T-helper 2 cell treated with Interferon-gamma antibody and Interleukin-4, amounts not matched to agents 5 μg/mL and 100 μg/mL, for 36 hours (primary cell): ENCODE measurements at regions not wholly inside any gene's neighbourhood (a gene's known extent, or its start where the extent isn't known, plus 50 kb on each side); places are given as distances from the start of the nearest gene placed in this dataset.

Experiments used
- DNase-seq: peaks from one replicate; pipeline ENCODE4 v3.0.0; 2021; ENCODE audit warnings: low spot score
- H3K27ac Mint-ChIP-seq: one replicate; pipeline ENCODE4 v1.8.0; 2021; ENCODE audit warnings: mild to moderate bottlenecking, mixed read lengths
- H3K27me3 Mint-ChIP-seq: one replicate; pipeline ENCODE4 v1.8.0; 2021; ENCODE audit warnings: low read depth, mixed read lengths
- H3K36me3 Mint-ChIP-seq: one replicate; pipeline ENCODE4 v1.8.0; 2021; ENCODE audit warnings: low read depth, mixed read lengths
- H3K4me1 Mint-ChIP-seq: one replicate; pipeline ENCODE4 v1.8.0; 2021; ENCODE audit warnings: low read depth, mixed read lengths
- H3K4me3 Mint-ChIP-seq: one replicate; pipeline ENCODE4 v1.8.0; 2022; ENCODE audit warnings: mild to moderate bottlenecking, moderate library complexity, mixed read lengths
- H3K9me3 Mint-ChIP-seq: one replicate; pipeline ENCODE4 v1.8.0; 2021; ENCODE audit warnings: mixed read lengths

DNA sequence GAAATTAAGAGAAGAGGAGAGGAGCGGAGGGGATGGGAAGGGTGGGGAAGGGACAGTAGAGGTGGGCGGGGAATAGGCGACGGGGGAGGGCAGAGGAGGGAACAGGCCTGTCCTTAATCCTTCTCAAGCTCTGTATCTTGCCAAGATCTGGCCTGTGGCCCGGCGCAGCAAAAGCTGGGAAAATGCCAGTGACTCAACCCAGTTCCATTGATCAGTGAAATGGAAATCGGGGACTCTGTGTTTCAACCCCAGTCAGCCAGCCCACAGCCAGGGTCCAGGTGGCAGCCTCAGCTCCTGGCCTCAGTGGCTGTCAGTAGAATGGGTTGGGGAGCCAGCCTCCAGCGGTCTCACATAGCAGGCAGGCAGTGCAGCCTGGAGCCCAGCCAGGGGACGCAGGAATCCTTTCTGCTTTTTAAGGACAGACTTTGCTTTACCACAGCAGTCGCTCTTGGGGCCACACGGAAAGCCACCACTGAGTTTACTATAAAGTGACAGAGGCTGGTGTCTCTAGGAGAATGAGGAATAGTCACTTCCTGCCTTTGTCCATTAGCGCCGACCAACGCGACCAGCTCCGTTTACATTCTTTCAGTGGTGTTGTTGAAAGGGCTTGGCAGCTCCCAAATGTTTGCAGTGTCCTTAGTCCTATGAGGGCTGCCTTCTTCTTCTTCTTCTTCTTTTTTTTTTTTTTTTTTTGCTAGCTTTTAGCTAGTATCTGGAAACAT is 128.0 kb downstream of the RIN2 start:
- H3K4me3 Mint-ChIP-seq = no peak overlapping the region
- H3K27me3 Mint-ChIP-seq = peaks cover 3% of the 10 kb centered on the region
- no peaks in the 10 kb centered on the region for H3K36me3 Mint-ChIP-seq

GRCh38 chr20:19886661-19887288 is 128.7 kb downstream of the RIN2 start:
- Mint-ChIP-seq H3K4me1 (no peaks in the 10 kb centered on the region), H3K36me3 (no peaks in the 10 kb centered on the region), H3K27me3 (peaks cover 3% of the 10 kb centered on the region), H3K27ac (no peak overlapping the region), H3K4me3 (no peak overlapping the region), H3K9me3 (no peaks in the 10 kb centered on the region)
- no peak for DNase-seq

More for the DNA sequence above, 128.0 kb downstream of the RIN2 start:
- no peak for DNase-seq
- no peaks in the 10 kb centered on the region for H3K9me3 Mint-ChIP-seq
- H3K27ac Mint-ChIP-seq = no peak overlapping the region
- H3K4me1 Mint-ChIP-seq = no peaks in the 10 kb centered on the region

DNA sequence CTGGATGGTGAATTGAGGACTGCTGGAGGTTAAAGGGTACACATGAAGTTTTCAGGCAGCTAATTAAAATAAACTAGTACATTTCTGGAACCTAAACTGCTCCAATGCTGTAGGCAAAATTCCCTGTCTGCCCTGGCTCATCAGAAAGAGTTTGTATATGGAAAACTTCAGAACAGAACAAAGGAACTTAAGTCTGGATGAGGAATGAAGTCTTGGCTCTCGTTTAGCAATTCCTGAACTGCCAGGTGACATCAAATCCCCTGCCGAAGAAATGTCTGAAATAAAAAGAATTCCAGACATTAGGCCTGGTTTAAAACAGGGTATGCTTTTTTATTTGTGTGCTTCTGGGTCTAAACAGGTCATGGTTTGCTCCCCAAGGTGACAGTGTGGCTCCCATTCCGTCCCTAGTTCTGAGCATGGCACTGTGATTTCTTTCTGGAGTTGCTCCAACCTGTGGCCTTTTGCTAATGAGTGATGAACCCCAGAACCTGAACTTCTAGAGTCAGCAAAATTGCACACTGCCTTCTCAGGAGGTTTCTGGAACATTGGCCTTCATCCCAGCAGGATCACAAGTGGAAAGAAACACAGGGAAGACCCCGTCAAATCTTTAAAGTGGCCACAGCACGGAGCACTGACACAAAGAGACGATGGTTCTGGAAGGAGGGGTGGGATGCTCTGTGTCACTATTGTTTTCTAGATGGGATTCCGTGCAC is 129.4 kb upstream of the NAA20 start:
- Mint-ChIP-seq H3K4me1 (no peaks in the 10 kb centered on the region), H3K27ac (no peak overlapping the region), H3K27me3 (peaks cover 3% of the 10 kb centered on the region), H3K4me3 (no peak overlapping the region), H3K36me3 (no peaks in the 10 kb centered on the region), H3K9me3 (no peaks in the 10 kb centered on the region)
- DNase-seq = no peak

GRCh38 chr20:19888269-19888671 is 128.9 kb upstream of the NAA20 start:
- Mint-ChIP-seq H3K27me3 (peaks cover 3% of the 10 kb centered on the region), H3K4me3 (no peak overlapping the region)

DNA sequence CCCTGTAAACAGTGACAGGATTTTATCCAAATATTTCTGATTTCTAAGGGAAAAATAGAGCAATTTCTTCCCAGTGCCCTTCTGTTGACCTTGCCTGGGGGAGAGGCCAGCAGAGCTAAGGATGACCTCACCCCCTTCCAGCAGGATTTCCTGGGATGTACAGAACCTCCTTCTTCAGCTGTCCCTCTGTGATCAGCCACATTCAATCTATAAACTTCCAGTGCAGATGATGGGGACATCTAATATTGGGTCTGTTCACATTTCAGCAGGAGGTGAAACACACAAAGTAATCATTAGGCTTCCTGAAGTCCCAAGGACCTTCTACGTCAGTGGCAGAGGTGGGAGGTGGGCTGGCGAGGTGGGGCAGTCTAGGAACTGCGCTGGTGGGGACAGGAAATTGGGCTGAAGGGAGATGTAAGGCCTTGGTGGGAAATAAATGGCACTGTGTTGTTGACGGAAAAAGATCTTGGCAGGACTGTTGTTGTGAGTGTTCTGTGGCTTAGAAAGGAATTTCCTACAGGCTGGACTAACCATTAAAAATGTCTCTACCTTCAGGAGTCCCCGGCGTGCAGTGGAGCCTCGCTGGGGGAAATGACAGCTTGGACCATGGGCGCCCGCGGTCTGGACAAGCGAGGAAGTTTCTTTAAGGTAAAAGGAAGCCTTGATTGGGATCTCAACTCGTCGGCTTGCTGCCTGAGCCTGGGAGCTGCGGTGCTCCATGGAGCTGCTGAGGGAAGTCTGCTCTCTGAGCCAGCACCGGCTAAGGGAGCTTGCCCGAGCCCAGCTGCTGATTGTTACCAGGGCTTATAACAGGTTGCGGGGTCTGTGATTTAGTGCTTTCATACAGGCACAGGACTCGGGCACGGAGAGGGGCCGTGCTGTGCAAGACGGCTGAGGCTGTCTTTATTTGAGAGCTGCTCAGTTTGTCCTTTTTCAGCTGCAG is 127.9 kb upstream of the NAA20 start:
- no peak for DNase-seq
- Mint-ChIP-seq H3K4me1 (no peaks in the 10 kb centered on the region), H3K9me3 (no peaks in the 10 kb centered on the region), H3K27ac (no peak overlapping the region), H3K36me3 (no peaks in the 10 kb centered on the region), H3K4me3 (no peak overlapping the region), H3K27me3 (peaks cover 3% of the 10 kb centered on the region)

More at GRCh38 chr20:19888269-19888671, 128.9 kb upstream of the NAA20 start:
- Mint-ChIP-seq H3K36me3 (no peaks in the 10 kb centered on the region), H3K27ac (no peak overlapping the region), H3K4me1 (no peaks in the 10 kb centered on the region), H3K9me3 (no peaks in the 10 kb centered on the region)
- DNase-seq = no peak

GRCh38 chr20:19890445-19891051 is 126.6 kb upstream of the NAA20 start:
- Mint-ChIP-seq H3K36me3 (no peaks in the 10 kb centered on the region), H3K4me1 (no peaks in the 10 kb centered on the region), H3K27me3 (peaks cover 3% of the 10 kb centered on the region), H3K4me3 (no peak overlapping the region), H3K9me3 (no peaks in the 10 kb centered on the region), H3K27ac (no peak overlapping the region)
- no peak for DNase-seq

- Mint-ChIP-seq H3K4me1 (no peaks in the 10 kb centered on the region), H3K27me3 (peaks cover 2% of the 10 kb centered on the region), H3K27ac (no peak overlapping the region), H3K9me3 (no peaks in the 10 kb centered on the region), H3K4me3 (no peak overlapping the region), H3K36me3 (no peaks in the 10 kb centered on the region)
- DNase-seq = no peak
These were observed 123.8 kb upstream of the NAA20 start for GRCh38 chr20:19893356-19893755.

GRCh38 chr20:19895761-19896160 is 121.4 kb upstream of the NAA20 start:
- Mint-ChIP-seq H3K4me1 (no peaks in the 10 kb centered on the region), H3K27ac (no peak overlapping the region), H3K36me3 (no peaks in the 10 kb centered on the region), H3K27me3 (peaks cover 4% of the 10 kb centered on the region), H3K4me3 (no peak overlapping the region), H3K9me3 (peaks cover 10% of the 10 kb centered on the region)
- no peak for DNase-seq

GRCh38 chr20:19897891-19898290 is 119.3 kb upstream of the NAA20 start:
- Mint-ChIP-seq H3K36me3 (no peaks in the 10 kb centered on the region), H3K4me1 (no peaks in the 10 kb centered on the region), H3K27ac (no peak overlapping the region), H3K9me3 (peaks cover 10% of the 10 kb centered on the region), H3K27me3 (peaks cover 4% of the 10 kb centered on the region), H3K4me3 (no peak overlapping the region)
- no peak for DNase-seq

GRCh38 chr20:19901226-19901625 is 115.9 kb upstream of the NAA20 start:
- Mint-ChIP-seq H3K27me3 (peaks cover 4% of the 10 kb centered on the region), H3K4me1 (peaks cover 6% of the 10 kb centered on the region), H3K36me3 (no peaks in the 10 kb centered on the region), H3K27ac (no peak overlapping the region), H3K9me3 (peaks cover 10% of the 10 kb centered on the region), H3K4me3 (no peak overlapping the region)
- DNase-seq = no peak

- H3K27ac Mint-ChIP-seq = no peak overlapping the region
- H3K9me3 Mint-ChIP-seq = peaks cover 10% of the 10 kb centered on the region
- no peak overlapping the region for H3K4me3 Mint-ChIP-seq
- no peak for DNase-seq
- H3K4me1 Mint-ChIP-seq = peaks cover 6% of the 10 kb centered on the region
- H3K36me3 Mint-ChIP-seq = no peaks in the 10 kb centered on the region
- H3K27me3 Mint-ChIP-seq = peaks cover 4% of the 10 kb centered on the region
These were observed 113.9 kb upstream of the NAA20 start for GRCh38 chr20:19903168-19903811.

DNA sequence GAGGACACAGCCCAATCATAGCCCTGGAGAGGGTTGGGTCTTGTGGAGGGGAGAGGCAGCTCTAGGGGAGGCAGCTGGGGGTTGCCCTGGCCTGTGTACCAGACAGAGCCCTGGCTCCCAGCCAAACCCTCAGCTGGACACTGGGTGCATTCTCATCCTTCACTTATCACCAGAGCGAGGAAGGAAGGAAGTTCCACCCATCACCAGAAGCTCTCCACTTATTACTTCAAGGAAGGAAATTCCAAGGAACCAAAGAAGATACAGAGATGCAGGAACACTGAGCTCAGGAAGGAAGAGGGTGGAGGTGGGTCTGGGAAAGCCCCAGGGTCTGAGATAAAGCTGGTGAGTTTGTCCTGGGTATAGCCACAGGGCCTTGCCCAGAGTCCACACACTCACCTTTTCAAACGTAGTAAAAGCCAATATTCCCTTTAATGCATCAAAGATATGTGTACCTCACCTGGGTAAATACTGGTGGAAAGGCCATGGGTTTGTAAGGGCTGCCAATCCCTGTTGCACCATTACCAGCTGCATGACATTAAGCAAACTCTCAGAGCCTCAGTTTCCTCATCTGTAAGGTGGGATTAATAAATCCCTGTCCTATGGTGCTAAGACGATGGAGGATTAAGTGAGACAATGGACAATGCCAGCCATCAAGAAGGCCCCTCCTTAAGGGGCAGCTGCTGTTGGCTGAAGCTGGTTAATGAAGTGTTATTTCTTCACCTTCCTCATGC is 109.7 kb upstream of the NAA20 start:
- no peak for DNase-seq
- H3K4me3 Mint-ChIP-seq = no peak overlapping the region
- no peaks in the 10 kb centered on the region for H3K27me3 Mint-ChIP-seq

More for the DNA sequence above, 109.7 kb upstream of the NAA20 start:
- no peaks in the 10 kb centered on the region for H3K9me3 Mint-ChIP-seq
- no peak overlapping the region for H3K27ac Mint-ChIP-seq
- peaks cover 6% of the 10 kb centered on the region for H3K4me1 Mint-ChIP-seq
- H3K36me3 Mint-ChIP-seq = no peaks in the 10 kb centered on the region
